ENCODE measurements at regions not wholly inside any gene's neighbourhood (a gene's known extent, or its start where the extent isn't known, plus 50 kb on each side); places are given as distances from the start of the nearest gene placed in this dataset.
"Not testable (repeated sequence)": the region's sequence is repeated elsewhere in the genome, so short reads cannot be mapped to it uniquely, and the experiment has no call there.

- not testable (repeated sequence) for TF ChIP-seq CBX2 (IDR thresholded peaks at IDR 0.05; ENCODE audit: borderline replicate concordance, low read depth); SREBF2 (IDR thresholded peaks at IDR 0.05); TP53 (CRISPR knock-in tag; IDR thresholded peaks at IDR 0.05); POLR2AphosphoS2 (conservative IDR thresholded peaks at IDR 0.05; ENCODE audit: low read length); POLR2A (IDR thresholded peaks at IDR 0.05; ENCODE audit: low read length); EP300 (IDR thresholded peaks at IDR 0.05); BHLHE40 (IDR thresholded peaks at IDR 0.05; ENCODE audit: low read depth, low read length); BCL3 (IDR thresholded peaks at IDR 0.05)
- TF ChIP-seq, protein P1, sequence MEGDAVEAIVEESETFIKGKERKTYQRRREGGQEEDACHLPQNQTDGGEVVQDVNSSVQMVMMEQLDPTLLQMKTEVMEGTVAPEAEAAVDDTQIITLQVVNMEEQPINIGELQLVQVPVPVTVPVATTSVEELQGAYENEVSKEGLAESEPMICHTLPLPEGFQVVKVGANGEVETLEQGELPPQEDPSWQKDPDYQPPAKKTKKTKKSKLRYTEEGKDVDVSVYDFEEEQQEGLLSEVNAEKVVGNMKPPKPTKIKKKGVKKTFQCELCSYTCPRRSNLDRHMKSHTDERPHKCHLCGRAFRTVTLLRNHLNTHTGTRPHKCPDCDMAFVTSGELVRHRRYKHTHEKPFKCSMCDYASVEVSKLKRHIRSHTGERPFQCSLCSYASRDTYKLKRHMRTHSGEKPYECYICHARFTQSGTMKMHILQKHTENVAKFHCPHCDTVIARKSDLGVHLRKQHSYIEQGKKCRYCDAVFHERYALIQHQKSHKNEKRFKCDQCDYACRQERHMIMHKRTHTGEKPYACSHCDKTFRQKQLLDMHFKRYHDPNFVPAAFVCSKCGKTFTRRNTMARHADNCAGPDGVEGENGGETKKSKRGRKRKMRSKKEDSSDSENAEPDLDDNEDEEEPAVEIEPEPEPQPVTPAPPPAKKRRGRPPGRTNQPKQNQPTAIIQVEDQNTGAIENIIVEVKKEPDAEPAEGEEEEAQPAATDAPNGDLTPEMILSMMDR (IDR thresholded peaks at IDR 0.05): not testable (repeated sequence)
- TF ChIP-seq, protein P2, sequence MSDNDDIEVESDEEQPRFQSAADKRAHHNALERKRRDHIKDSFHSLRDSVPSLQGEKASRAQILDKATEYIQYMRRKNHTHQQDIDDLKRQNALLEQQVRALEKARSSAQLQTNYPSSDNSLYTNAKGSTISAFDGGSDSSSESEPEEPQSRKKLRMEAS (IDR thresholded peaks at IDR 0.05): not testable (repeated sequence)
Measured at GRCh38 chr2:87657915-87658314, 90.0 kb upstream of the PLGLB2 start.
